ENCODE measurements at regions not wholly inside any gene's neighbourhood (a gene's known extent, or its start where the extent isn't known, plus 50 kb on each side); places are given as distances from the start of the nearest gene placed in this dataset.

- no peaks in the 10 kb centered on the region for H3K79me2 ChIP-seq (ENCODE audit: control insufficient read depth, insufficient read depth, low read length)
- H3K36me3 ChIP-seq (ENCODE audit: control insufficient read depth, insufficient read depth, low read length): no peaks in the 10 kb centered on the region
- no CpG with 5 or more reads among the region's 6 CpGs for WGBS (ENCODE audit: extremely low coverage, insufficient coverage, low lambda C conversion rate)
- DNase-seq: peak; percentile 5
- H3K56ac ChIP-seq (ENCODE audit: low read length): no peak overlapping the region
- H2BK5ac ChIP-seq (ENCODE audit: low read length): no peak overlapping the region
- H2AK5ac ChIP-seq (ENCODE audit: low read length): no peak overlapping the region
- no peak overlapping the region for H3K23ac ChIP-seq (ENCODE audit: low read length)
- H2BK15ac ChIP-seq (replicated peaks; ENCODE audit: low read depth): no peak overlapping the region
- no peak overlapping the region for H3K4me2 ChIP-seq (ENCODE audit: low read length)
- no peaks in the 10 kb centered on the region for H3K27me3 ChIP-seq (ENCODE audit: insufficient read depth, low read length, poor library complexity)
- H3K4ac ChIP-seq (ENCODE audit: low read depth, low read length): no peak overlapping the region
- H4K5ac ChIP-seq (ENCODE audit: low read length): no peak overlapping the region
- H3K4me1 ChIP-seq (ENCODE audit: control insufficient read depth, low read depth, low read length): no peaks in the 10 kb centered on the region
- no peak overlapping the region for H4K8ac ChIP-seq (ENCODE audit: low read depth, low read length)
- no peak overlapping the region for H3K9ac ChIP-seq (ENCODE audit: low read length)
- H3K79me1 ChIP-seq (ENCODE audit: low read length): no peaks in the 10 kb centered on the region
- H3K4me3 ChIP-seq (ENCODE audit: low read length): no peak overlapping the region
- no peak overlapping the region for H2BK120ac ChIP-seq (ENCODE audit: low read depth, low read length)
- H3K27ac ChIP-seq (ENCODE audit: low read depth, low read length): no peak overlapping the region
- no peak overlapping the region for H3K18ac ChIP-seq (ENCODE audit: low read length)
These were observed 794.0 kb upstream of the COX7C start for GRCh38 chr5:85823462-85824426.

- H3K23ac ChIP-seq (ENCODE audit: low read length): no peak overlapping the region
- H4K5ac ChIP-seq (ENCODE audit: low read length): no peak overlapping the region
- H2BK15ac ChIP-seq (replicated peaks; ENCODE audit: low read depth): no peak overlapping the region
- H4K8ac ChIP-seq (ENCODE audit: low read depth, low read length): no peak overlapping the region
- no peaks in the 10 kb centered on the region for H3K79me2 ChIP-seq (ENCODE audit: control insufficient read depth, insufficient read depth, low read length)
- no peak for DNase-seq
- H3K4me3 ChIP-seq (ENCODE audit: low read length): no peak overlapping the region
- no peak overlapping the region for H2AK5ac ChIP-seq (ENCODE audit: low read length)
- H3K4ac ChIP-seq (ENCODE audit: low read depth, low read length): no peak overlapping the region
- no peaks in the 10 kb centered on the region for H3K79me1 ChIP-seq (ENCODE audit: low read length)
- no peak overlapping the region for H3K56ac ChIP-seq (ENCODE audit: low read length)
- H3K18ac ChIP-seq (ENCODE audit: low read length): no peak overlapping the region
- H2BK120ac ChIP-seq (ENCODE audit: low read depth, low read length): no peak overlapping the region
- H2BK5ac ChIP-seq (ENCODE audit: low read length): no peak overlapping the region
- WGBS (ENCODE audit: extremely low coverage, insufficient coverage, low lambda C conversion rate): no CpG with 5 or more reads among the region's 5 CpGs
- no peak overlapping the region for H3K4me2 ChIP-seq (ENCODE audit: low read length)
- no peak overlapping the region for H3K27ac ChIP-seq (ENCODE audit: low read depth, low read length)
- no peak overlapping the region for H3K9ac ChIP-seq (ENCODE audit: low read length)
- H3K4me1 ChIP-seq (ENCODE audit: control insufficient read depth, low read depth, low read length): no peaks in the 10 kb centered on the region
- H3K27me3 ChIP-seq (ENCODE audit: insufficient read depth, low read length, poor library complexity): no peaks in the 10 kb centered on the region
- H3K36me3 ChIP-seq (ENCODE audit: control insufficient read depth, insufficient read depth, low read length): no peaks in the 10 kb centered on the region
These were observed 779.0 kb upstream of the COX7C start for GRCh38 chr5:85838781-85839180.

- no CpG with 5 or more reads among the region's 2 CpGs for WGBS (ENCODE audit: extremely low coverage, insufficient coverage, low lambda C conversion rate)
- H3K4me3 ChIP-seq (ENCODE audit: low read length): no peak overlapping the region
- H3K79me2 ChIP-seq (ENCODE audit: control insufficient read depth, insufficient read depth, low read length): no peaks in the 10 kb centered on the region
These were observed 776.1 kb upstream of the COX7C start for GRCh38 chr5:85841653-85842052.

GRCh38 chr5:85843535-85843934, 774.2 kb upstream of the COX7C start:
- no peaks in the 10 kb centered on the region for H3K36me3 ChIP-seq (ENCODE audit: control insufficient read depth, insufficient read depth, low read length)
- no peak overlapping the region for H3K56ac ChIP-seq (ENCODE audit: low read length)
- no peaks in the 10 kb centered on the region for H3K79me1 ChIP-seq (ENCODE audit: low read length)
- H4K5ac ChIP-seq (ENCODE audit: low read length): no peak overlapping the region
- H4K8ac ChIP-seq (ENCODE audit: low read depth, low read length): no peak overlapping the region
- H3K79me2 ChIP-seq (ENCODE audit: control insufficient read depth, insufficient read depth, low read length): no peaks in the 10 kb centered on the region
- no peak overlapping the region for H3K4me3 ChIP-seq (ENCODE audit: low read length)
- WGBS (ENCODE audit: extremely low coverage, insufficient coverage, low lambda C conversion rate): no CpG with 5 or more reads among the region's 11 CpGs
- no peak overlapping the region for H3K27ac ChIP-seq (ENCODE audit: low read depth, low read length)
- no peak overlapping the region for H2BK5ac ChIP-seq (ENCODE audit: low read length)
- no peak overlapping the region for H3K4ac ChIP-seq (ENCODE audit: low read depth, low read length)
- H3K4me1 ChIP-seq (ENCODE audit: control insufficient read depth, low read depth, low read length): no peaks in the 10 kb centered on the region
- no peak overlapping the region for H2BK120ac ChIP-seq (ENCODE audit: low read depth, low read length)
- no peak overlapping the region for H2AK5ac ChIP-seq (ENCODE audit: low read length)
- no peak overlapping the region for H3K4me2 ChIP-seq (ENCODE audit: low read length)
- no peak overlapping the region for H3K23ac ChIP-seq (ENCODE audit: low read length)
- H3K18ac ChIP-seq (ENCODE audit: low read length): no peak overlapping the region
- no peak overlapping the region for H3K9ac ChIP-seq (ENCODE audit: low read length)
- H3K27me3 ChIP-seq (ENCODE audit: insufficient read depth, low read length, poor library complexity): no peaks in the 10 kb centered on the region
- no peak for DNase-seq
- no peak overlapping the region for H2BK15ac ChIP-seq (replicated peaks; ENCODE audit: low read depth)

More at GRCh38 chr5:85841653-85842052, 776.1 kb upstream of the COX7C start:
- no peak overlapping the region for H4K5ac ChIP-seq (ENCODE audit: low read length)
- no peak overlapping the region for H2AK5ac ChIP-seq (ENCODE audit: low read length)
- no peak overlapping the region for H2BK120ac ChIP-seq (ENCODE audit: low read depth, low read length)
- H3K36me3 ChIP-seq (ENCODE audit: control insufficient read depth, insufficient read depth, low read length): no peaks in the 10 kb centered on the region
- DNase-seq: no peak
- H2BK15ac ChIP-seq (replicated peaks; ENCODE audit: low read depth): no peak overlapping the region
- H4K8ac ChIP-seq (ENCODE audit: low read depth, low read length): no peak overlapping the region
- no peaks in the 10 kb centered on the region for H3K27me3 ChIP-seq (ENCODE audit: insufficient read depth, low read length, poor library complexity)
- H3K27ac ChIP-seq (ENCODE audit: low read depth, low read length): no peak overlapping the region
- no peak overlapping the region for H3K9ac ChIP-seq (ENCODE audit: low read length)
- H2BK5ac ChIP-seq (ENCODE audit: low read length): no peak overlapping the region
- H3K56ac ChIP-seq (ENCODE audit: low read length): no peak overlapping the region
- H3K79me1 ChIP-seq (ENCODE audit: low read length): no peaks in the 10 kb centered on the region
- H3K4ac ChIP-seq (ENCODE audit: low read depth, low read length): no peak overlapping the region
- no peak overlapping the region for H3K23ac ChIP-seq (ENCODE audit: low read length)
- H3K4me1 ChIP-seq (ENCODE audit: control insufficient read depth, low read depth, low read length): no peaks in the 10 kb centered on the region
- no peak overlapping the region for H3K18ac ChIP-seq (ENCODE audit: low read length)
- H3K4me2 ChIP-seq (ENCODE audit: low read length): no peak overlapping the region

- WGBS (ENCODE audit: extremely low coverage, insufficient coverage, low lambda C conversion rate): no CpG with 5 or more reads among the region's 4 CpGs
- no peak overlapping the region for H2BK15ac ChIP-seq (replicated peaks; ENCODE audit: low read depth)
These were observed 768.3 kb upstream of the COX7C start for GRCh38 chr5:85849411-85849810.

More at GRCh38 chr5:85849411-85849810, 768.3 kb upstream of the COX7C start:
- Histone ChIP-seq H3K4me2 (ENCODE audit: low read length) (no peak overlapping the region), H3K9ac (ENCODE audit: low read length) (no peak overlapping the region), H3K27ac (ENCODE audit: low read depth, low read length) (no peak overlapping the region), H2BK120ac (ENCODE audit: low read depth, low read length) (no peak overlapping the region), H3K23ac (ENCODE audit: low read length) (no peak overlapping the region), H3K18ac (ENCODE audit: low read length) (no peak overlapping the region), H3K79me1 (ENCODE audit: low read length) (no peaks in the 10 kb centered on the region), H3K56ac (ENCODE audit: low read length) (no peak overlapping the region), H2BK5ac (ENCODE audit: low read length) (no peak overlapping the region), H3K79me2 (ENCODE audit: control insufficient read depth, insufficient read depth, low read length) (no peaks in the 10 kb centered on the region), H3K4me3 (ENCODE audit: low read length) (no peak overlapping the region), H3K4ac (ENCODE audit: low read depth, low read length) (no peak overlapping the region), H3K36me3 (ENCODE audit: control insufficient read depth, insufficient read depth, low read length) (no peaks in the 10 kb centered on the region), H3K4me1 (ENCODE audit: control insufficient read depth, low read depth, low read length) (no peaks in the 10 kb centered on the region), H4K8ac (ENCODE audit: low read depth, low read length) (no peak overlapping the region), H4K5ac (ENCODE audit: low read length) (no peak overlapping the region), H2AK5ac (ENCODE audit: low read length) (no peak overlapping the region), H3K27me3 (ENCODE audit: insufficient read depth, low read length, poor library complexity) (no peaks in the 10 kb centered on the region)
- no peak for DNase-seq
